ENCODE measurements at regions not wholly inside any gene's neighbourhood (a gene's known extent, or its start where the extent isn't known, plus 50 kb on each side); places are given as distances from the start of the nearest gene placed in this dataset.

DNA sequence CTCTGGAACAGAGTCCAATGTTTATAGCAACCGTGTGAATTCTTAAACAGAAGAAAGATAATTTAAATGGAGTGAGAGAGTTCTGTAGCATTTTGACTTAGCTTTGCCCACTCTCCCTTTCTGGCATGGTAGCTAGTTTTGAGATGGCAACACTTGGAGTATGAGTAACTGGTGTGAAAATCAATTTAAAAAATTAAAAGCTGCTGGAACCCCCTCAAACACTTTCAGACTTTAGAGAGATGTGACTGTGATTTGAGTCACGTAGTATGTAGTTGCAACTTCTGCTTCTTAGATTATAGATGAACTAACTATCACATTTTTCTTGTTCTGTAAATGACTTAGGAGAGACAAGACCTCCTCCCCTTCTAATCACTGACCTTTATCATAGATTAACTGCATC, 2309.5 kb upstream of the C9orf72 start:
- Histone ChIP-seq H3K23ac (ENCODE audit: low read length in 2 of 2) (no peak overlapping the region), H3K36me3 (ENCODE audit: control insufficient read depth in 1 of 2, insufficient read depth in 2 of 2, low read depth in 1 of 2, low read length in 2 of 2) (no peaks in the 10 kb centered on the region), H4K8ac (ENCODE audit: low read length) (no peak overlapping the region), H2BK5ac (ENCODE audit: low read depth, low read length, poor library complexity, severe bottlenecking) (no peak overlapping the region), H3K4me1 (ENCODE audit: control insufficient read depth, insufficient read depth, low read depth, low read length) (no peaks in the 10 kb centered on the region), H3K27ac (ENCODE audit: low read length, poor library complexity, severe bottlenecking) (no peak overlapping the region), H3K9ac (ENCODE audit: low read length) (no peak overlapping the region), H3K14ac (ENCODE audit: low read length in 2 of 2) (no peak overlapping the region), H3K9me3 (ENCODE audit: control insufficient read depth, low read length) (peaks cover 2% of the 10 kb centered on the region), H3K4me3 (ENCODE audit: insufficient read depth in 1 of 2, low read depth in 1 of 2, low read length in 2 of 2) (no peak overlapping the region), H4K91ac (ENCODE audit: low read length) (no peak overlapping the region), H3K18ac (ENCODE audit: low read depth in 1 of 2, low read length in 2 of 2) (no peak overlapping the region), H3K27me3 (ENCODE audit: control insufficient read depth in 1 of 2, insufficient read depth in 1 of 2, low read length in 2 of 2) (no peaks in the 10 kb centered on the region), H2BK15ac (ENCODE audit: low read depth, poor library complexity, severe bottlenecking) (no peak overlapping the region), H2AK5ac (ENCODE audit: low read length, severe bottlenecking) (no peak overlapping the region), H3K4ac (ENCODE audit: low read depth in 1 of 2, low read length in 2 of 2) (no peak overlapping the region), H3K79me1 (replicated peaks; ENCODE audit: low read length, poor library complexity, severe bottlenecking) (no peaks in the 10 kb centered on the region), H2BK12ac (ENCODE audit: low read length in 2 of 2) (no peak overlapping the region), H2BK120ac (ENCODE audit: low read depth, low read length) (no peak overlapping the region), H2AFZ (ENCODE audit: low read depth, low read length) (no peak overlapping the region), H3K4me2 (ENCODE audit: low read length, poor library complexity, severe bottlenecking) (no peak overlapping the region)
- WGBS: 92% methylated on average over 1 of the region's 2 CpGs
- DNase-seq: no peak

DNA sequence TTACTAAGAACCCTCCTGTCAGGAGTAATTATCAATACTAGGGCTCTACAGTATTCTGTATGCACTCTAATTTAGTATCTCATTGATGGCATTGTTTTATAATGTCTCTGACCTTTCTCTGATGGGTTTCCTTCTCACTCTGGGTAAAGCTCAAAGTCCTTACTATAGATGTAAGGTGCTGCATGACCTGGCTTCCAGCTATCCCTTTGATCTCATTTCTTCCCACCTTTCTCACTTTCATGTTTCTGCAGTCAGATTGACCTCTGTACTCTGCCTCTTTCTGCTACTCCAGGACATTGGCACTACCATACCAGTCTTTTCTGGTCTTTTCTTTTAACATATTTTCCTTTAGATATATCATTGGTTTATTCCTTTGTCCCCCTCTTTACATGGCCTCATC, 2332.8 kb upstream of the C9orf72 start:
- no peak overlapping the region for H2AFZ ChIP-seq (ENCODE audit: low read depth, low read length)
- H2AK5ac ChIP-seq (ENCODE audit: low read length, severe bottlenecking): no peak overlapping the region
- H3K23ac ChIP-seq (ENCODE audit: low read length in 2 of 2): no peak overlapping the region
- no peak for DNase-seq
- no peak overlapping the region for H2BK12ac ChIP-seq (ENCODE audit: low read length in 2 of 2)
- H3K18ac ChIP-seq (ENCODE audit: low read depth in 1 of 2, low read length in 2 of 2): no peak overlapping the region
- H2BK15ac ChIP-seq (ENCODE audit: low read depth, poor library complexity, severe bottlenecking): no peak overlapping the region
- H3K9ac ChIP-seq (ENCODE audit: low read length): no peak overlapping the region
- H3K27ac ChIP-seq (ENCODE audit: low read length, poor library complexity, severe bottlenecking): no peak overlapping the region
- no peaks in the 10 kb centered on the region for H3K4me1 ChIP-seq (ENCODE audit: control insufficient read depth, insufficient read depth, low read depth, low read length)
- H3K14ac ChIP-seq (ENCODE audit: low read length in 2 of 2): no peak overlapping the region
- H2BK120ac ChIP-seq (ENCODE audit: low read depth, low read length): no peak overlapping the region
- H3K79me1 ChIP-seq (replicated peaks; ENCODE audit: low read length, poor library complexity, severe bottlenecking): no peaks in the 10 kb centered on the region
- no peaks in the 10 kb centered on the region for H3K36me3 ChIP-seq (ENCODE audit: control insufficient read depth in 1 of 2, insufficient read depth in 2 of 2, low read depth in 1 of 2, low read length in 2 of 2)
- H3K27me3 ChIP-seq (ENCODE audit: control insufficient read depth in 1 of 2, insufficient read depth in 1 of 2, low read length in 2 of 2): no peaks in the 10 kb centered on the region
- no peak overlapping the region for H3K4me3 ChIP-seq (ENCODE audit: insufficient read depth in 1 of 2, low read depth in 1 of 2, low read length in 2 of 2)
- H2BK5ac ChIP-seq (ENCODE audit: low read depth, low read length, poor library complexity, severe bottlenecking): no peak overlapping the region
- no peak overlapping the region for H3K4ac ChIP-seq (ENCODE audit: low read depth in 1 of 2, low read length in 2 of 2)
- H4K8ac ChIP-seq (ENCODE audit: low read length): no peak overlapping the region
- H3K4me2 ChIP-seq (ENCODE audit: low read length, poor library complexity, severe bottlenecking): no peak overlapping the region
- H3K9me3 ChIP-seq (ENCODE audit: control insufficient read depth, low read length): peaks cover 4% of the 10 kb centered on the region
- no peak overlapping the region for H4K91ac ChIP-seq (ENCODE audit: low read length)

DNA sequence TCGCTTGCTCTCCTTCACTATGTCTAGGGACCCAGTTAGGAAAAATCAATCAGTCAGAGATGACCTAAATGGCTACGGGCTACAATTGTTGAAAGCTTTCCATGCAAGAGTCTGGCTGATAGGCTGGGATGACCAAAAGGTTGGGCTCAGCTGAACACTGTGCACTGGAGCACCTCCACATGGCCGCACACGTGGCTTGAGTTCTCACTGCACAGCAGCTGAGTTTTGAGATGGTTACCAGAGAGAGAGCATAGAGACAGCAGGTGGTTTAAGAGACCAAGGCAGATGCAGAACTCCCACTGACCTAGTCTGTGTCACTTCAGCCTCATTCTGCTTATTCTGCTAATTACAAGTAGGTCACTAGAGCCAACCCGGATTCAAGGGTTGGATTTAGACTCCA, 2354.8 kb upstream of the C9orf72 start:
- Histone ChIP-seq H2AFZ (ENCODE audit: low read depth, low read length) (no peak overlapping the region), H4K8ac (ENCODE audit: low read length) (no peak overlapping the region), H3K27me3 (ENCODE audit: control insufficient read depth in 1 of 2, insufficient read depth in 1 of 2, low read length in 2 of 2) (no peaks in the 10 kb centered on the region), H3K4me3 (ENCODE audit: insufficient read depth in 1 of 2, low read depth in 1 of 2, low read length in 2 of 2) (no peak overlapping the region), H3K9ac (ENCODE audit: low read length) (no peak overlapping the region), H3K23ac (ENCODE audit: low read length in 2 of 2) (no peak overlapping the region), H3K4me1 (ENCODE audit: control insufficient read depth, insufficient read depth, low read depth, low read length) (no peaks in the 10 kb centered on the region), H2AK5ac (ENCODE audit: low read length, severe bottlenecking) (no peak overlapping the region), H3K79me1 (replicated peaks; ENCODE audit: low read length, poor library complexity, severe bottlenecking) (no peaks in the 10 kb centered on the region), H2BK5ac (ENCODE audit: low read depth, low read length, poor library complexity, severe bottlenecking) (no peak overlapping the region), H2BK12ac (ENCODE audit: low read length in 2 of 2) (no peak overlapping the region), H3K14ac (ENCODE audit: low read length in 2 of 2) (peak overlapping the region in 1 of 2 experiments; percentile 48), H4K91ac (ENCODE audit: low read length) (no peak overlapping the region), H3K4me2 (ENCODE audit: low read length, poor library complexity, severe bottlenecking) (no peak overlapping the region), H2BK120ac (ENCODE audit: low read depth, low read length) (no peak overlapping the region), H3K9me3 (ENCODE audit: control insufficient read depth, low read length) (peaks cover 3% of the 10 kb centered on the region), H3K4ac (ENCODE audit: low read depth in 1 of 2, low read length in 2 of 2) (no peak overlapping the region), H3K27ac (ENCODE audit: low read length, poor library complexity, severe bottlenecking) (no peak overlapping the region), H3K36me3 (ENCODE audit: control insufficient read depth in 1 of 2, insufficient read depth in 2 of 2, low read depth in 1 of 2, low read length in 2 of 2) (no peaks in the 10 kb centered on the region), H3K18ac (ENCODE audit: low read depth in 1 of 2, low read length in 2 of 2) (no peak overlapping the region), H2BK15ac (ENCODE audit: low read depth, poor library complexity, severe bottlenecking) (no peak overlapping the region)
- no peak for DNase-seq
- WGBS: 96% methylated on average over 4 of the region's 5 CpGs

DNA sequence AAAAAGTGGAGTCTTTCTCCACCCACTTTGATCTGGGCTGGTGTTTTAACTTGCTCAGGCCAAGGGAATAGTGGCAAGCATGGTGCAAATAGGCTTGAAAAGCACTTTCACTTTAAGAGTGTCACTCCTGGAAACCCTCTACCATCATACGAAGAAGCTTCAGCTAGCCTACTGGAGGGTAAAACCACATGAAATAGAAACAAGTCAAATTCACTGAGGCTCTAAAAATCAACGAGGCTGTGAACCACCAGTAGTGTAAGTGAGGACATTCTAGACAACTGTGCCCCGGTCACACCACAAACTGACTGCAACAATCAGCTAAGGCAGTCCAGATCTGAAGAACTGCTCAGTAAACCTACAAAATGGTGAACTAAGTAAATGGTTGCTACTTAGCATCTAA, 2366.3 kb upstream of the C9orf72 start:
- Histone ChIP-seq H3K36me3 (ENCODE audit: control insufficient read depth in 1 of 2, insufficient read depth in 2 of 2, low read depth in 1 of 2, low read length in 2 of 2) (no peaks in the 10 kb centered on the region), H3K9ac (ENCODE audit: low read length) (no peak overlapping the region), H3K9me3 (ENCODE audit: control insufficient read depth, low read length) (peaks cover 7% of the 10 kb centered on the region), H3K4me1 (ENCODE audit: control insufficient read depth, insufficient read depth, low read depth, low read length) (no peaks in the 10 kb centered on the region), H3K4me2 (ENCODE audit: low read length, poor library complexity, severe bottlenecking) (no peak overlapping the region), H3K23ac (ENCODE audit: low read length in 2 of 2) (no peak overlapping the region), H2BK15ac (ENCODE audit: low read depth, poor library complexity, severe bottlenecking) (no peak overlapping the region), H2BK120ac (ENCODE audit: low read depth, low read length) (no peak overlapping the region), H3K79me1 (replicated peaks; ENCODE audit: low read length, poor library complexity, severe bottlenecking) (no peaks in the 10 kb centered on the region), H3K4me3 (ENCODE audit: insufficient read depth in 1 of 2, low read depth in 1 of 2, low read length in 2 of 2) (no peak overlapping the region), H2AFZ (ENCODE audit: low read depth, low read length) (no peak overlapping the region), H2AK5ac (ENCODE audit: low read length, severe bottlenecking) (no peak overlapping the region), H3K27me3 (ENCODE audit: control insufficient read depth in 1 of 2, insufficient read depth in 1 of 2, low read length in 2 of 2) (no peaks in the 10 kb centered on the region), H3K18ac (ENCODE audit: low read depth in 1 of 2, low read length in 2 of 2) (no peak overlapping the region), H2BK5ac (ENCODE audit: low read depth, low read length, poor library complexity, severe bottlenecking) (no peak overlapping the region), H2BK12ac (ENCODE audit: low read length in 2 of 2) (no peak overlapping the region), H4K91ac (ENCODE audit: low read length) (no peak overlapping the region), H4K8ac (ENCODE audit: low read length) (no peak overlapping the region), H3K27ac (ENCODE audit: low read length, poor library complexity, severe bottlenecking) (no peak overlapping the region), H3K14ac (ENCODE audit: low read length in 2 of 2) (no peak overlapping the region), H3K4ac (ENCODE audit: low read depth in 1 of 2, low read length in 2 of 2) (no peak overlapping the region)
- WGBS: 88% methylated on average over 3 of the region's 3 CpGs
- DNase-seq: no peak
